GM10248 (cell line): ENCODE measurements at regions not wholly inside any gene's neighbourhood (a gene's known extent, or its start where the extent isn't known, plus 50 kb on each side); places are given as distances from the start of the nearest gene placed in this dataset.
A peak's percentile ranks its signal among the peaks of the same experiment; 100 is the strongest.
"Not testable (repeated sequence)": the region's sequence is repeated elsewhere in the genome, so short reads cannot be mapped to it uniquely, and the experiment has no call there.

ENCODE experiments used
- CTCF ChIA-PET: fragments of 300-600 bp; sonication (Branson Sonifier 250); formaldehyde crosslinking; extraction: SDS; loops from one replicate; lab custom pipeline; 2021; ENCODE audit warnings: antibody characterized with exemption; lab: Yijun Ruan, JAX
- POLR2A ChIA-PET: fragments of 350-650 bp; sonication (Branson Sonifier 250); formaldehyde crosslinking; extraction: SDS; loops from one replicate; lab custom pipeline; 2020; ENCODE audit warnings: antibody characterized with exemption; lab: Yijun Ruan, JAX
- DNase-seq: peaks from one replicate; pipeline ENCODE4 v3.0.0; 2012; ENCODE audit errors: extremely low spot score
- TF ChIP-seq, protein P1 (sequence below): IDR thresholded peaks from 2 replicates; pipeline ENCODE4 v1.5.1; 2012; ENCODE audit warnings: mild to moderate bottlenecking, low read depth; ENCODE audit errors: extremely low read depth, missing control alignments, control extremely low read depth

DNA sequence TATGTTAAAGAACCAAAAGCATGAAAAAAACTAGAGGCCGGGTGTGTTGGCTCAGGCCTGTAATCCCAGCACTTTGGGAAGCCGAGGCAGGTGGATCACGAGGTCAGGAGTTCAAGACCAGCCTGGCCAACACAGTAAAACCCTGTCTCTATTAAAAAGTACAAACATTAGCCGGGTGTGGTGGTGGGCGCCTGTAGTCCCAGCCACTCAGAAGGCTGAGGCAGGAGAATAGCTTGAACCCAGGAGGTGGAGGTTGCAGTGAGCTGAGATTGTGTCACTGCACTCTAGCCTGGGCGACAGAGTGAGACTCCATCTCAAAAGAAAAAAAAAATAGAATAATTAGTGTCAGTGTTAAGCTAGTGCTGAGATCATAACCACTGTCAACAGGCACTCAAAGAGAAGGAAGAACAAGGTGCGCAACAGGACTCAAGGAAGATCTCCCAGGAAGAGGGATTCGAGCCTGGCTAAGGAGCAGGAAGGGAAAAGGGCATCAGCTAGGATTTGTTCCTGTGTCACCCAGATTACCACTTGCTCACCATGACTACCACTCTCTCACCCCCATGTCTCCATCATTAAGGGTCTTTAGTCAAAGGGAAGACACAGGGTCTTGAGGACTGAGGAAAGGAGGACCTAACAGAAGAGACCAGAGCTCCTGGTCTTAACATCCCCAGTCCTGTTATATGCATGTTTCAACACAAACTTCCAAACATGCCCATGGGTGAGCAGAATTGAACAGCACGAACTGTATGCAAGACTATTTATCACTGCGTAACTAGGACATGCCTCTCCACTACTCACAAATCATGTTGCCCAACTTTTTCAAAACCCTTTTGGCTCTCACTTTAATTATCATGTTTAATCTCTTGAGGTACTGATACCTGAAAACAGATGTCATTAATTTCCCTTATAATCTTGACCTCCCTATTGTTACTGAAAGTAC, 88.3 kb upstream of the PLEKHM1 start:
- TF ChIP-seq, protein P1, sequence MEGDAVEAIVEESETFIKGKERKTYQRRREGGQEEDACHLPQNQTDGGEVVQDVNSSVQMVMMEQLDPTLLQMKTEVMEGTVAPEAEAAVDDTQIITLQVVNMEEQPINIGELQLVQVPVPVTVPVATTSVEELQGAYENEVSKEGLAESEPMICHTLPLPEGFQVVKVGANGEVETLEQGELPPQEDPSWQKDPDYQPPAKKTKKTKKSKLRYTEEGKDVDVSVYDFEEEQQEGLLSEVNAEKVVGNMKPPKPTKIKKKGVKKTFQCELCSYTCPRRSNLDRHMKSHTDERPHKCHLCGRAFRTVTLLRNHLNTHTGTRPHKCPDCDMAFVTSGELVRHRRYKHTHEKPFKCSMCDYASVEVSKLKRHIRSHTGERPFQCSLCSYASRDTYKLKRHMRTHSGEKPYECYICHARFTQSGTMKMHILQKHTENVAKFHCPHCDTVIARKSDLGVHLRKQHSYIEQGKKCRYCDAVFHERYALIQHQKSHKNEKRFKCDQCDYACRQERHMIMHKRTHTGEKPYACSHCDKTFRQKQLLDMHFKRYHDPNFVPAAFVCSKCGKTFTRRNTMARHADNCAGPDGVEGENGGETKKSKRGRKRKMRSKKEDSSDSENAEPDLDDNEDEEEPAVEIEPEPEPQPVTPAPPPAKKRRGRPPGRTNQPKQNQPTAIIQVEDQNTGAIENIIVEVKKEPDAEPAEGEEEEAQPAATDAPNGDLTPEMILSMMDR = no peak
- ChIA-PET CTCF (interaction anchor here (0.6 kb wide), 1 partner anchor 551 kb away, joined by 3 read pairs; no protein-coding TSS in a partner anchor), POLR2A (no interaction called here)
- no peak for DNase-seq

DNA sequence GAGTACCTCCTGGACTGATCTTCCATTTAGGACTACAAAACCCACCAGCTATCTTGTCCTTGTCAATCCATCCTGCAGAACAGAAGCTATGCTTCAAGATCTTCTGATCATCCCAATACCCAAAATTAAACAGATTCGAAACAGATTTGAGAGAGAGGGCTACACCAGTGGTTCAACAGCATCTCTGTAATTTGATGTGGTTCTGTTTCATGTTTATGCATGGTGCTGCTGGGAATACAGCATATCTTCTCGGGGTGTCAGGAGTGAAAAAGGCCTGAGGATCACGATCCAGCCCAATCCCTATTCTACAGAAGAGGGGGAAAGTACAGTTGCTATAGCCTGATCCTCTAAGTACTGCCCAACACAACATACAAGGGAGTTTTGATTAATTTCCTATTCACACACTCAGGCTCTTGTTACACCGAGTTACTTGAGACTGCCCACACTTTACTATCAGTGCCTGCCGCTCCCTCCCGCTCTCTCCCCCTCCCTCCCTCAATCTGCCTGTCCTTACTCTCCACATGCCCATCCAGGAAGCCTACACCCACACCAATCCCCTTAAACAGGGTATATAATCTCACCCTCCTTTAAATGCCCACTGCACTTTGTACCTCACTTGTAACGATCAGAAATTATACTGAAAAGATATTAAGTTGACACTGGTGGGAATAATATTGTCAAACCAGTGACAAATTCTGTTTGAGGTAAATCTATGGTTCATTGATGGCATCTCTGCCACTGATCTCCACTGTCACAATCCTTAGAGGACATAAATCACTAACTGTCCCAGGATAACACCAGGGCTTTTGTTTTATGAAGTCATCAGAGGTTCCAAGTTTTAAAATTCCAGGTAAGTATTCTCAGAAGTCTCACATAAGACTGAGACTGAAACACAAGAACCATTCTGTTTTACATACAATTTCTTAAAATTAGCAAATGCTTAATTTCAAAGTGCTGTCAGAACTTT, 89.3 kb upstream of the PLEKHM1 start:
- ChIA-PET POLR2A (no interaction called here), CTCF (no interaction called here)
- no peak for DNase-seq
- TF ChIP-seq, protein P1 = no peak

- ChIA-PET POLR2A (no interaction called here), CTCF (no interaction called here)
- no peak for DNase-seq
- TF ChIP-seq, protein P1 = no peak
Observed at GRCh38 chr17:45580924-45581323, 90.4 kb upstream of the PLEKHM1 start.

DNA sequence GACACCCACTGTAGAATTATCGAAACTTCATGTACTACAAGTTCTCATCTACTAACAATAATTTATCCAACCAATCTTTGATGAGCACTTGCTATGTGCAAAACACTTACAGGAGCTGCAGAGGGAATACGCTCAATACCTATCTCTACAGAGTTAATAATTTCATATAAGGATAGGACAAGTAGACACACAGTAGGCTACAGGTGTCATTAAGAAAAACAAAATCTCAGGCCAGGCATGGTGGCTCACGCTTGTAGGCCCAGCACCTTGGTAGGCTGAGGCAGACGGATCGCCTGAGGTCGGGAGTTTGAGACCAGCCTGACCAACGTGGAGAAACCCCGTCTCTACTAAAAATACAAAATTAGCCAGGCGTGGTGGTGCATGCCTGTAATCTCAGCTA, 91.3 kb upstream of the PLEKHM1 start:
- CTCF ChIA-PET = no interaction called here
- DNase-seq = no peak
- TF ChIP-seq, protein P1 = no peak
- POLR2A ChIA-PET = no interaction called here

DNA sequence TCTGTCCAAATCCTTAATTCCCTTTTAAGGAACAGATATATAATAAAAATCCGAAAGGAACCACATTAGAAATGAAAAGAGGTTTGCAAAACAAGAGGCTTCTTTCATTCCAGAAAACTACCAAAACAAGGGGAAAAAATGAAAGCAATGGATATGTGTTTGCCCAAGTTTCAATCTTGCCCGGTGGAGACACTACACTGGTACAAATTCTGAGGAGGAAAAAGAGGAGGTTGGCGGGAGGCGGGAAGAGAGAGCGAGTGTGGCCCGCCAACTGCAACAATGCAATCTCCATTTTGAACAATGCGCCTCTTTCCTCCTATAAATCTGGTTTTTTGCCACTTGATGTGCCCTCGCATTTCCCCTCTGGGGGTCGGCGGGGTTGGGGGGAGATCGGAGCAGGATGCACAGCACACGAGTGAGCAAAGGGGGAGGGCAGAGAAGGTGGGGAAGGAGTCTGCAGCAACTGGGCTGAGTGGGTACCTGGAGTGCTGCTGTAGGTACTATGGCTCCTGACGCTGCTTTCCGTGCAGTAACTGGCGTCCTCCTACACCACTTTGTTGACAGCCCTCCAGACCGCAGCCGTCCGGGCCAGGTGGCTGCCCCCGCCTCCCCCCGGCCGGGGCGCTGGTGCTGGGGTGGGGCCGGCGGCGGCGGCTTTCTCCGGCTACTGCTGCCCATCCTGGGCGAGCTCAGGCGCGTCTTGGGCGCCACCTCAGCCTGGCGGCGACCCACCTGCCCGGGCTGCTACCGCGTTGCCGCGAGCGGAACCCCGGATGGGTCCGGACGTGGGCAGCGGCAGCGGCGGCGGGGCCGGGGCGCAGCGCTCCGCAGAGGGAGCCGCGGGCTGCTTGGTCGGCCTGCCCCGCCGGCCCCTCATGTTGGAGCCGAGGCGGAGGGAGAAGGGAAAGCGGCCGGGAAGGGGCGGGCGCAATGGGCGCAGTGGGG, 93.8 kb upstream of the PLEKHM1 start:
- CTCF ChIA-PET = interaction anchor here (1.1 to 1.3 kb wide), 2 partner anchors 268 to 450 kb away, joined by 3 read pairs; no protein-coding TSS in a partner anchor
- POLR2A ChIA-PET = no interaction called here
- peak; percentile 80 for DNase-seq
- TF ChIP-seq, protein P1 = no peak

DNA sequence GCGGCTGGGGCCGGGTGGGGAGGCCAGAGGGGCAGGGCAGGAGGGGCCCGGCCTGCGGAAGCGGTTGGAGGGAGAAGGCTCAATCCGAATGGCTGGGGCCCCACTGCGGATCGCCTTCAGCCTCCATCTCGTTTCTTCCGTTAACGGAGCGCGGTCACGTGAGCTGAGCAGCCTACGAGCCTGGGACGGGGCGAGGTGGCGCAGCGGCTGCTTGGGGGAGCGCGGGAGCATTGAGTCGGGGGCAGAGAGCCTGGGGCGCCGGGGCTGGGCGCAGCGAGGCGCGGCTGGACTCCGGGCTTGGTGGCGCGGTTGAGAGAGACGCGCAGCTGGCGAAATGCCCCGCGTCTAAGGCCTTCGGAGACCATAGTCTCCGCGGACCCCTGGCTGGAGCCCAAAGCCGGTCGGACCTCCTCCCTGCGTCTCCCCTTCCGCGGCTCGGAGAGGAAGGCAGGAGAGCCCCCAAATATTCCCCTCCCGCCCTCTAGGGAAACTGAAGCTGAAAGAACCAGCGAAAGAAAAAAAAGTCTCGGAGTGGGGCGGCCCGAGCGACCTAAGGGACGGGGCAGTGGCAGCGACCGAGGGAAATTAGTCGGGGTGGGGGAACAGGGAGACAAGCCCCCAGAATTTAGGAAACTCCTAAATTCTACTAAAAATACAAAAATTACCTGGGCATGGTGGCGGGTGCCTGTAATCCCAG, 94.7 kb upstream of the PLEKHM1 start:
- DNase-seq = peak; percentile 84
- CTCF ChIA-PET = interaction anchor here (1.1 to 1.3 kb wide), 2 partner anchors 267 to 449 kb away, joined by 3 read pairs; no protein-coding TSS in a partner anchor
- POLR2A ChIA-PET = not testable (repeated sequence)
